Esophagus squamous epithelium (tissue), 4 donors: ENCODE measurements at regions not wholly inside any gene's neighbourhood (a gene's known extent, or its start where the extent isn't known, plus 50 kb on each side); places are given as distances from the start of the nearest gene placed in this dataset.

Experiments
- POLR2A ChIP-seq, 4 donors: fragments of 450-650 bp; IDR thresholded peaks; one replicate each; pipeline ENCODE4 v1.6.1; 2017; ENCODE audit warnings: antibody characterized with exemption in 4 of 4, mild to moderate bottlenecking in 4 of 4, moderate library complexity in 3 of 4
- TF ChIP-seq, protein P1 (sequence below), 6 experiments: fragments of 450-650 bp in 4 of 6; fragments of 200-600 bp in 2 of 6; sonication (generic) in 2 of 6; IDR thresholded peaks; one replicate each; pipeline ENCODE4 v1.5.1; 2016 to 2019; ENCODE audit warnings: antibody characterized with exemption in 6 of 6, mild to moderate bottlenecking in 4 of 6, moderate library complexity in 4 of 6

DNA sequence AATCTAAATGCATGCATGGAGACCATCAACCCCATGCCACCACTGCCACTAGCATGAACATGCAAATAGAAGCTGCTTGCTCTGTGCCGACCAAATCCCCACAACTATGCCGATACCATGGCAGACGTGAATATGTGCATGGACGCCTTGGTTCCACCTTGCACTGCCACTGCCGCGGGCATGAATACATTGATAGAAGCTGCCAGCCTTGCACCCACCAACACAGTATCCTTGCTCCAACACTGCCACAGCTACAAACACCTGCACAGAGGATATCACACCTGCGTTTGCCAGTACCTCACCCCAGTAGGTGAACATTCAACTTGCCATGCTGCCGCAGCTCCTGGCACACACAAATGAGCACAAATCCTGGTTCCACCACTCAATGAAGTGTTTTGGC, 527.4 kb upstream of the REG3G start:
- TF ChIP-seq, protein P1, sequence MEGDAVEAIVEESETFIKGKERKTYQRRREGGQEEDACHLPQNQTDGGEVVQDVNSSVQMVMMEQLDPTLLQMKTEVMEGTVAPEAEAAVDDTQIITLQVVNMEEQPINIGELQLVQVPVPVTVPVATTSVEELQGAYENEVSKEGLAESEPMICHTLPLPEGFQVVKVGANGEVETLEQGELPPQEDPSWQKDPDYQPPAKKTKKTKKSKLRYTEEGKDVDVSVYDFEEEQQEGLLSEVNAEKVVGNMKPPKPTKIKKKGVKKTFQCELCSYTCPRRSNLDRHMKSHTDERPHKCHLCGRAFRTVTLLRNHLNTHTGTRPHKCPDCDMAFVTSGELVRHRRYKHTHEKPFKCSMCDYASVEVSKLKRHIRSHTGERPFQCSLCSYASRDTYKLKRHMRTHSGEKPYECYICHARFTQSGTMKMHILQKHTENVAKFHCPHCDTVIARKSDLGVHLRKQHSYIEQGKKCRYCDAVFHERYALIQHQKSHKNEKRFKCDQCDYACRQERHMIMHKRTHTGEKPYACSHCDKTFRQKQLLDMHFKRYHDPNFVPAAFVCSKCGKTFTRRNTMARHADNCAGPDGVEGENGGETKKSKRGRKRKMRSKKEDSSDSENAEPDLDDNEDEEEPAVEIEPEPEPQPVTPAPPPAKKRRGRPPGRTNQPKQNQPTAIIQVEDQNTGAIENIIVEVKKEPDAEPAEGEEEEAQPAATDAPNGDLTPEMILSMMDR (IDR thresholded peaks at IDR 0.05) = no peak
- no peak for TF ChIP-seq POLR2A (IDR thresholded peaks at IDR 0.05)
